Heart left ventricle (tissue), 16 donors: ENCODE measurements at regions not wholly inside any gene's neighbourhood (a gene's known extent, or its start where the extent isn't known, plus 50 kb on each side); places are given as distances from the start of the nearest gene placed in this dataset.

Experiments used
- ATAC-seq, 4 donors: fragments of 200-7000 bp; cut with Tn5 transposase; one replicate each; pipeline ENCODE4 v1.9.1; 2020 to 2022; ENCODE audit warnings: moderate library complexity in 4 of 4, mild to moderate bottlenecking in 3 of 4, moderate number of reproducible peaks in 1 of 4
- DNase-seq, 5 donors: peaks; one replicate each; pipeline ENCODE4 v3.0.0-alpha.2; 2020
- H3K27ac ChIP-seq, 12 donors: fragments of 200-600 bp; sonication (generic) in 4 of 12; one replicate each; pipeline versions ENCODE4 v1.5.0 to v1.8.0; 2016 to 2022; ENCODE audit warnings: mild to moderate bottlenecking in 2 of 12
- H3K27me3 ChIP-seq, 9 donors: fragments of 200-600 bp; sonication (generic) in 2 of 9; one replicate each; pipeline versions ENCODE4 v1.5.1 to v1.8.0; 2016 to 2022; ENCODE audit warnings: mild to moderate bottlenecking in 3 of 9
- H3K36me3 ChIP-seq, 9 donors: fragments of 200-600 bp; sonication (generic) in 2 of 9; one replicate each; pipeline versions ENCODE4 v1.5.0 to v1.8.0; 2018 to 2022; ENCODE audit warnings: mild to moderate bottlenecking in 2 of 9
- H3K4me1 ChIP-seq, 12 donors: fragments of 200-600 bp; sonication (generic) in 4 of 12; one replicate each; pipeline versions ENCODE4 v1.5.0 to v1.8.0; 2016 to 2022; ENCODE audit warnings: mild to moderate bottlenecking in 3 of 12
- H3K4me3 ChIP-seq, 12 donors: fragments of 200-600 bp; sonication (generic) in 4 of 12; one replicate each; pipeline versions ENCODE4 v1.5.0 to v1.8.0; 2017 to 2022; ENCODE audit warnings: mild to moderate bottlenecking in 9 of 12, moderate library complexity in 4 of 12
- H3K9me3 ChIP-seq, 12 donors: fragments of 200-600 bp; sonication (generic) in 4 of 12; one replicate each; pipeline versions ENCODE4 v1.5.0 to v1.8.0; 2016 to 2022; ENCODE audit warnings: mild to moderate bottlenecking in 1 of 12
- CTCF ChIP-seq, 12 donors: fragments of 200-600 bp; sonication (generic) in 4 of 12; IDR thresholded peaks; one replicate each; pipeline versions ENCODE4 v1.5.0 to v1.8.0; 2018 to 2022; ENCODE audit warnings: antibody characterized with exemption in 12 of 12, mild to moderate bottlenecking in 5 of 12
- POLR2A ChIP-seq, 2 donors: fragments of 450-650 bp; IDR thresholded peaks; one replicate each; pipeline ENCODE4 v1.6.1; 2017; ENCODE audit warnings: antibody characterized with exemption in 2 of 2, mild to moderate bottlenecking in 2 of 2, moderate library complexity in 2 of 2
- WGBS, 4 donors: extraction: QIAGEN DNeasy Blood & Tissue Kit in 2 of 4; methylation state at CpG; one replicate each; pipeline versions ENCODE4 v1.1.5 to v1.1.7; 2013 to 2018; 5-methylcytosine and 5-hydroxymethylcytosine counted together
- intact Hi-C, 10 donors: fragments of 100-400 bp; cut with DNase I; formaldehyde crosslinking; loops; one replicate each; pipeline versions ENCODE4 v1.11.1 to v1.14.2; 2022
- donor health status: ischemic (EF 13 %, LVEDD 7.1; RV severe dilation, severe dysfunction).
- donor health status: healthy with polysubstance abuse.
- donor health status: DM: no; HTN: yes; CAD: no.
- donor health status: DM: no; HTN: no; CAD: no.
- donor health status: ischemic (EF 25% LVEDD 6.9; RV normal size, moderate dysfunction).
- donor health status: ischemic (EF 25% LVEDD 5.7; RV mildly dilated, moderate dysfunction).
- donor health status: healthy.
- donor health status: DM: yes; HTN: yes; CAD: no.
- donor health status: ischemic (EF 35%, LVEDD 5.7; RV mildly dilated, moderate dysfunction).
- donor health status: nonischemic (EF 11% LVEDD 7.7; RV severe dilation, severe dysfunction).
- donor health status: DM: yes; HTN: yes; CAD: no.
- donor health status: PGD.
- donor health status: ischemic (EF 29% LVEDD 5.4; RV normal size, mild dysfunction).
- donor health status: nonischemic (EF 23%, LVEDD 6.1; RV moderate dilation, normal function).

DNA sequence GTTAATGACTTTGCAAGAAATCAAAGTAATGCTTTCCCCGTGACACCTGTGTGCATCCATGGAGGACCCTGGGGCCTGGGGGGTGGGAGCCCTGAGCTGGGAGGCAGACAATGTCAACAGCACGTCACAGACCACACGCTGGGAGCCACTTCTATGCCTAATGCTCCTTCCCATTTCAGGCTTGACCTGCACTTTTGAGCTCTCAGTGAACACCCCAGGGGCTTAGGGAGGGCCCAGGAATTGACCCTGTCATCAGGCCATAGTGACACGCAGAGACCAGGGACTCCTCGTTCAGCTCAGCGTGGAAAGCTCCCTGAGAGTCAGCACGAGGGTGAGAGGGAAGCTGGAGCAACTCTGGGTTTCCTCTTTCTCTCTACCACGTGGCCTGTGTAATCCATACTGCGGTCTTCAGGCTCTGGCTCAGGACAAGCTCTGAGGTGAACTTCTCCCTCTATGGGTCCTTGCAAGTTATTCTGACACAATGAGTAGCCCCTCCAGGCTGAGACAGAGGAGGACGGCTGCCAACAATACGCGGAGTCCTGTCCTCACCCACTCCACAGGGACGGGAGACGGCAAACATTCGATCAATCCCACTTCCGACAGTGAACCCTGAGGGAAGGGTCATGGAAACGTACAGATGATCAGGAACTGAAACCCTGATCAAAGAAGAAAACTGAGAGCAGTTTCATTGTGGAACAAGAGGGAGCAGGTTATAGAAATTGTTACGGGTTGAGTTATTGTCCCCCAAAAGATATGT, 130.8 kb upstream of the IRX4 start:
- DNase-seq, result no peak
- H3K36me3 ChIP-seq, result no peaks in the 10 kb centered on the region
- TF ChIP-seq CTCF (IDR thresholded peaks at IDR 0.05), result no peak
- no peak overlapping the region for H3K4me3 ChIP-seq
- H3K27me3 ChIP-seq, result no peaks in the 10 kb centered on the region
- no peaks in the 10 kb centered on the region for H3K9me3 ChIP-seq
- H3K4me1 ChIP-seq, result peaks cover 0 to 26% (median 0%) of the 10 kb centered on the region in 12 donors
- H3K27ac ChIP-seq, result peak overlapping the region in 2 of 12 donors; percentile 1 to 30
- peak in 3 of 4 donors; percentile 3 to 32 (median 27) for ATAC-seq
- 48 to 62% (median 57%) methylated on average over 15 to 18 of the region's 18 CpGs for WGBS, 4 donors
- intact Hi-C loops, result loop anchor here in 3 of 10 donors (5.0 to 10.0 kb wide), 3 partner anchors 66 to 209 kb away; partner anchors contain the start of genes IRX4 (in 1 of the 3) and NDUFS6 (in 1 of the 3)

DNA sequence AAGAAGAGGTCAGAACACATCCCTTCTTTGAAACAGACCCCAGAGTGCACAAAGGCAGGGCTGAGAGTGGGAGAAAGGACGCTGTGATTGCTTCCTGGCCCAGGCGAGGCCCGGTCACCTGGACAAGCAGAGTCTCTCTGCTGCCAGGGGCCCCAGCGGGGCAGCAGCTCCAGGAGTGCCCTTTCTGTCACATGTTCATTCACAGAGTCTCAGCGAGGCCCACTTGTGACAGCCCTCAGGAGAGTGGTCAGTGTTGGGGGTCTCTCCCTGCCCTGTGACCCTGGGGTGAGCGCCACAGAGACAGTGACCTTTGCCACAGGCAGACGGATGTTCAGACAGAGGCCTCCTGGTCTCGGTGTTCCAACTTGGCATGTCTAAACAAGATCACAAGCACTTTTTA, 130.2 kb upstream of the IRX4 start:
- Histone ChIP-seq H3K4me1 (peaks cover 0 to 32% (median 0%) of the 10 kb centered on the region in 12 donors), H3K27ac (peak overlapping the region in 2 of 12 donors; percentile 1 to 30), H3K36me3 (no peaks in the 10 kb centered on the region), H3K4me3 (no peak overlapping the region), H3K9me3 (no peaks in the 10 kb centered on the region), H3K27me3 (peaks cover 0 to 3% (median 0%) of the 10 kb centered on the region in 9 donors)
- TF ChIP-seq CTCF (IDR thresholded peaks at IDR 0.05) (no peak), POLR2A (IDR thresholded peaks at IDR 0.05) (no peak)
- 67 to 74% (median 71%) methylated on average over 5 to 8 of the region's 8 CpGs for WGBS, 4 donors
- intact Hi-C loops, result loop anchor here in 3 of 10 donors (5.0 to 10.0 kb wide), 3 partner anchors 66 to 208 kb away; partner anchors contain the start of genes IRX4 (in 1 of the 3) and NDUFS6 (in 1 of the 3)
- ATAC-seq (no peak), DNase-seq (no peak)

DNA sequence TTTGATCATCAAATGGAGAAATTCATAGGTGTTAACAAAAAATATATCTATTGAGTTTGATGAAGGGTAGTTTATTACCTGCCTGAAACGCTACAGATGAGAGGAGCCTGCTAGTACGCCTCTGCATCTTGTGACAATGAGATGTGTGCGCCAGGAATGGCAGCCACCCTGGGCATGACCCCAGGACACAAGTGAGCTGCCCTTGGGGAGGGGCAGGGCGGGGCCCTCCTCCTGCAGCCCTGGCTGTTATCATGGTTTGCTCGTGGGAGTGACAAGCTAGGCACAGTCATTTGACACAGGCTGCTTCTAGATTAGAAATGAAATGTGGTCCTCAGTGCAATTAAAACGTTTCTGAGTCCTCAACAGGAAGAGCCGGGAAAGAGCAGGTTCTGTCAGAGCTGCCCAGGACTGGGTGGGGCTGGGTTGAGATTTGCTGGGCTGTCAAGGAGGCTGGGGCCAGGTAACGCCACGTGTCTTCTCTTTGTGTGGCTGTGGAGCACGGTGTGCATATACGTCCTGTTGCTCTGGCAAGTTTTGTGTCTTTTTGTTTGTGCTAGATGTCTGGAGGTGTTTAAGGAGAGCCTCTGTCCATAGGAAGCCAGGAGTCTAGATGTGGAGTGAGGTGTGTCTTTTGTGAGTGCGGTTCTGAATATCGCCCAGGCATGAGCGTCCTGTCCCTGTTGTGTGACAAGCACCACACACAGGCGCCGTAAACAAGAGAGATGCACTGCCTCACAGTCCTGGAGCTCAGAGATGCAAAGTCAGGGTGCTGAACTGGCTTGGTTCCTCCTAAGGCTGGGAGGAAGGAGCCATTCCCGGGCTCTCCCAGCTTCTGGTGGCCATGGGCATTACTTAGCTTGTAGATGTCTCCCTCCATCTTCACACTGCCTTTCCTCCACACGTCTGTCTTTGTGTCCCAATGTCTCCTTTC, 129.0 kb upstream of the IRX4 start:
- WGBS, 4 donors, result 47 to 55% (median 53%) methylated on average over 17 to 18 of the region's 18 CpGs
- Histone ChIP-seq H3K27ac (peak overlapping the region in 4 of 12 donors; percentile 45 to 67 (median 57)), H3K4me1 (peaks cover 0 to 37% (median 0%) of the 10 kb centered on the region in 12 donors), H3K4me3 (no peak overlapping the region), H3K27me3 (peaks cover 0 to 5% (median 0%) of the 10 kb centered on the region in 9 donors), H3K36me3 (no peaks in the 10 kb centered on the region), H3K9me3 (no peaks in the 10 kb centered on the region)
- intact Hi-C loops, result loop anchor here in 3 of 10 donors (5.0 to 10.0 kb wide), 3 partner anchors 64 to 207 kb away; partner anchors contain the start of genes IRX4 (in 1 of the 3) and NDUFS6 (in 1 of the 3)
- TF ChIP-seq CTCF (IDR thresholded peaks at IDR 0.05) (no peak), POLR2A (IDR thresholded peaks at IDR 0.05) (no peak)
- peak in 2 of 5 donors; percentile 39 to 83 for DNase-seq
- peak; percentile 39 to 81 (median 66) for ATAC-seq
